PFSK-1 (cell line): ENCODE measurements at regions not wholly inside any gene's neighbourhood (a gene's known extent, or its start where the extent isn't known, plus 50 kb on each side); places are given as distances from the start of the nearest gene placed in this dataset.

Experiments used
- POLR2AphosphoS5 ChIP-seq: IDR thresholded peaks from 2 replicates; pipeline ENCODE4 v1.6.1; 2012; ENCODE audit warnings: low read depth, mild to moderate bottlenecking, control low read depth, low read length, moderate library complexity
- SIN3A ChIP-seq: IDR thresholded peaks from 2 replicates; pipeline ENCODE4 v1.6.1; 2012; ENCODE audit warnings: mild to moderate bottlenecking, low read length, moderate library complexity, borderline replicate concordance; ENCODE audit not compliant: insufficient read depth

- TF ChIP-seq SIN3A, result no peak
- no peak for TF ChIP-seq POLR2AphosphoS5
Measured at GRCh38 chr6:144364782-144365181, 79.6 kb downstream of the UTRN start.
